Fibroblast of mammary gland (primary cell): ENCODE measurements at regions not wholly inside any gene's neighbourhood (a gene's known extent, or its start where the extent isn't known, plus 50 kb on each side); places are given as distances from the start of the nearest gene placed in this dataset.
A peak's percentile ranks its signal among the peaks of the same experiment; 100 is the strongest.

ENCODE experiments used
- DNase-seq: peaks from one replicate; pipeline ENCODE4 v3.0.0-alpha.2; 2010; ENCODE audit warnings: low read depth
- H3K4me3 ChIP-seq: 2 replicates; pipeline ENCODE4 v1.5.1; 2011; ENCODE audit warnings: low read depth, mild to moderate bottlenecking, low read length, moderate library complexity; ENCODE audit not compliant: control insufficient read depth
- TF ChIP-seq, protein P1 (sequence below): conservative IDR thresholded peaks from 2 replicates; pipeline ENCODE4 v1.5.1; 2011; ENCODE audit warnings: low read depth, low read length, inconsistent platforms; ENCODE audit not compliant: control insufficient read depth, insufficient read depth

DNA sequence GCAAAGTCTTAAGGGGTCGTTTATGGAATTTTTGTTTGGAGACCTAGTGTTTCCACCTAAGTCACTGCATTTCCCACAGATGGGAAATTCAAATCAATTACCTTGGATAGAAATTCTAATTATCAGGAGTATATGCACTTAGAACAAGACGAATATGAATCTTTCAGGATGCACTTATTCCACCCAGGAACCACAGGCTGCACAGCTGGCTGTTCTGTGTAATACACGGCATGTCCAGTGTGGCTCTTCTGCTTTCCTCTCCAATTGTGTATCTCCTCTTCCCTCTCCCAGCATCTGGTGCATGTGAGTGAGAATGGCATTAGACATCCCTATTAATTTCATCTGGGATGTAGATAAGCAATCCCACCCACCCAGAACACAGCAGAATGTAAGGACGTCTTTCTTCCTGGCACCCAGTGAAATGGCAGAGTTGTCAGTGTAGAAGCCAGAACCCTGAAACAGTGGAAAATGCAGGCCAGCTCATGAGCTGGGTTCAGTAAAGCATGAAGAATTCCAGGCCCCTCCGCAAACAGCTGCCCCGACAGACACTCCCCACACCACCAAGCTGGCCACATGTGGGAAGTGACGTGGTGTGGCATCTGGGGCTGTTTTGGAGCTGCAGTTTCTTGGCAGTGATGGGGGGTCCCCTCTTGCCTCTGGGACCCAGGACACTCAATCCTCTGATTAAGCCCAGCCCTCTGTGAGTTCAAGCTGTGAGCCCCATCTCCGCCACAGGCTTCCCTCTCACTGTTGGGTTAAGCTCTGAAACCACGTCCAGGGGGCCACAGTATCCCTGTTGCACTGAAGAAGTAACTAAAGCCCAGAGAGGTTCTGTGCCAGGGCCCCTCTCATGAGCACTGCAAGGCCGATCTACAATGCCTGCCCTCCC lies 180.1 kb upstream of the CST7 start:
- no peak overlapping the region for H3K4me3 ChIP-seq
- DNase-seq, result no peak
- TF ChIP-seq, protein P1, sequence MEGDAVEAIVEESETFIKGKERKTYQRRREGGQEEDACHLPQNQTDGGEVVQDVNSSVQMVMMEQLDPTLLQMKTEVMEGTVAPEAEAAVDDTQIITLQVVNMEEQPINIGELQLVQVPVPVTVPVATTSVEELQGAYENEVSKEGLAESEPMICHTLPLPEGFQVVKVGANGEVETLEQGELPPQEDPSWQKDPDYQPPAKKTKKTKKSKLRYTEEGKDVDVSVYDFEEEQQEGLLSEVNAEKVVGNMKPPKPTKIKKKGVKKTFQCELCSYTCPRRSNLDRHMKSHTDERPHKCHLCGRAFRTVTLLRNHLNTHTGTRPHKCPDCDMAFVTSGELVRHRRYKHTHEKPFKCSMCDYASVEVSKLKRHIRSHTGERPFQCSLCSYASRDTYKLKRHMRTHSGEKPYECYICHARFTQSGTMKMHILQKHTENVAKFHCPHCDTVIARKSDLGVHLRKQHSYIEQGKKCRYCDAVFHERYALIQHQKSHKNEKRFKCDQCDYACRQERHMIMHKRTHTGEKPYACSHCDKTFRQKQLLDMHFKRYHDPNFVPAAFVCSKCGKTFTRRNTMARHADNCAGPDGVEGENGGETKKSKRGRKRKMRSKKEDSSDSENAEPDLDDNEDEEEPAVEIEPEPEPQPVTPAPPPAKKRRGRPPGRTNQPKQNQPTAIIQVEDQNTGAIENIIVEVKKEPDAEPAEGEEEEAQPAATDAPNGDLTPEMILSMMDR, result no peak

DNA sequence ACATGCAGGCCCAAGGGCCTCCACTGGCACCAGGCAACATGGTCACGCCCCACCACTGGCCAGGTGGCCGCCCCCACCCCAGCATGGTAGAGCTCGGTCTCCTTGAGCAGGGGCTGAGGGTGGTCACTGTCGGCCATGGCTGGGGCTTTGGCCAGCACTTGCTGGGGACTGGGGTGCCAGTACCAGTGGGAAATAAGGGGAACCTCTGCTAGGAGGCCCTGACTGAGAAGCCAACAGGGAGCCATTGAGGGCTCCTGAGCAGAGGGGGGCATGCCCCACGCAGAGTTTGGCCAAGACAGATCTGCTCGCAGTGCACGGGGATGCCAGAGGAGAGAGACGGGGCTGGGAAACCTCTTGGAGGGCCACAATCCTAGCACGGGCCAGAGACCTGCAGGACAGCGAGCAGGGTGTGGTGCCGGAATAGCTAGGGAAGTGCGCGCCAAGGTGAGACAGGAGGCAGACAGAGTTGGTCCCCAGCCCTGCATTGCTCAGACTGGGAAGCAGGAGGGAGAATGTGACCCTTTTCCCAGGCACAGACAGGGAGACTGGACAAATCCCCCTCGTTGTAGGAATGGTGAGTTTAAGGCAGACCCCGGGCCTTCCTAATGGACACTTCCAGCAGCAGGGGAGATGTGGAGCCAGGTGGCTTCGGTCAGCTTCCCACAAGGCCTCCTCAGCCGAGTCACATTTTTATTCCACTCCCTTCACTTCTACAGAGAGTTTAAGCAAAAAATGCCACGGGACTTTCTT lies 179.0 kb upstream of the CST7 start:
- TF ChIP-seq, protein P1, result no peak
- no peak overlapping the region for H3K4me3 ChIP-seq
- DNase-seq, result no peak

DNA sequence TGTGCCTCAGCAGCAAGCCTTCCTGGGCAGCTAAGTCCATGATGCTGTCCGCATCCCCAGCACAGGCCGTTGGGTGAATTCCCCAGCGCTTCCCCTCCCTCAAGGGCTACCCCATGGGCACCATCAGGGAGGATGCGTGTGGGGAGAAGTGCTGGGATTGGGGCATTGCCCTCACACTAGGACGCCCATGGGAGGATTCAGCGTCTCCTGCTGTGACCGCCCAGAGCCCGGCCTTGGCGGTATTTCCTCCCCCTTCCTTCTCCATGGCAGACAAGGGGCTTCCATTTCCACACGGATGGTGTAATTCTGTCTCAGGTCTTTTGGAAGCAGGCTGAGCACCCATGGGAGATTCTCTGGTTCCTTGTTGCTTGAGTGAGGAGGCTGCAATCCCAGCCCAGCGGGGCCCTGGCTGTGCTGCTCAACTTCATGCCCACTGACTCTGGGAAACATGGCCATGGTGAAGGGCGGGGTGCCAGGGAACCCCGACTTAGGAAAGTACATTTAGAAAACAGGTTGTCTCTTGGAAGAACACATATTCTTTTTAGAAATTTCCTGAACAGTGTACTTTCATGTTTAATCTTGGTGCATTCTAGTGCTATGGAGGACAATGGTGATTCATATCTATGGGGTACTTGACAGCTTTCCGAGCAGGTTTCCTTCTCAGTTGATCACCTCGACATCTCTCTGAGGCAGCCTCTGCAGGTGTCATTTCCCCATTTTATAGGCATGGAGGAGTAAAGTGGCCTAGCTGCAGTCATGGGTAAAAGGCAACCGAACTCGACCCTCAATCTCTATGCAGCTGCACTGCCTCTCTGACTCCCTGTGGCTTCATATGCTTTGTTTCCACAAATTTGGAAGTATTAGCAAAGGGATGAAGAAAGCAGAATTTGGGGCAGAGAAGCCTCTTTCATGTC lies 178.2 kb upstream of the CST7 start:
- DNase-seq, result no peak
- H3K4me3 ChIP-seq, result no peak overlapping the region
- TF ChIP-seq, protein P1, result no peak

DNA sequence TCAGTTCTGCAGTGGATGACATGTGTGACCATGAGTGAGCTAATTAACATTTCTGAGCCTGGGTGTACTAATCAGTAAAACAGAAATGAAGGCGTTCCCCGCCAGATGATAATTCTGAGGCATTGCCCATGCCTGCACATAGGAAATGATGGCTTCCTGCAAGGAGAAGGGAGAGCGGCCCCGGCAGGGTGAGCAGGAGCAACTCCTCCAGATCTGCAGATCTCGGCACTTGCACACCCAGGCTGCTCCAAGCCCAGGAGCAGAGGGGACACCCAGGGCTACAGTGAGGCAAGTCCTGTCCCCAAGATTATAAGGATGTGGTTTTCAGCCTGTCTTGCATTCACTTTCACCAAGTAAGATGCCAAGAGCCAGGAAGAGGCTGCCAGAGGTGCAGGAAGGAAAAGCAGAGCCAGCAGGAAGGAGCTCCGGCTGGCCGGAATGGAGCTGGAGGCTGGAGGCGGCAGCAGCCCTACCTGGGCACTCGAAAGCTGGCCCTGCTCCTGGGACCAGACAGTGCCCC lies 177.5 kb upstream of the CST7 start:
- H3K4me3 ChIP-seq, result no peak overlapping the region
- no peak for DNase-seq
- TF ChIP-seq, protein P1, result no peak

DNA sequence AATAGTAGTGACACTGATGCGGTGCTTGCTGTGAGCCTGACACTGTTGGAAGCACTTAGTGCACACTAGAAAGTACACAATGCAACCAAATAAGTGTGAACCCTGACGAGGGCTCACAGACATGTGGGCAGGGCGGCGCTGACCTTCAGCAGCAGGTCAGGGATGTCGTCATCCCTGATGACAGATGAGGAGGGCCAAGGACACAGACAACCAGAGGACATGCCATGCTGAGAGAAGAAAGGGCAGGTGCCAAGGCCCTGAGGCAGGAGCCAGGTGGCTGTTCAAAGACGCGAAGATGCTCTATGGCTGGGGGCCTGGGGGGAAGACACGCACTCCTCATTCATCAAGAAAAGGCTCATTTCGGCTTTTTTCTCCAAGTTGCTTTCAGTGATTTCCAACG lies 176.4 kb upstream of the CST7 start:
- no peak overlapping the region for H3K4me3 ChIP-seq
- TF ChIP-seq, protein P1, result no peak
- DNase-seq, result no peak

DNA sequence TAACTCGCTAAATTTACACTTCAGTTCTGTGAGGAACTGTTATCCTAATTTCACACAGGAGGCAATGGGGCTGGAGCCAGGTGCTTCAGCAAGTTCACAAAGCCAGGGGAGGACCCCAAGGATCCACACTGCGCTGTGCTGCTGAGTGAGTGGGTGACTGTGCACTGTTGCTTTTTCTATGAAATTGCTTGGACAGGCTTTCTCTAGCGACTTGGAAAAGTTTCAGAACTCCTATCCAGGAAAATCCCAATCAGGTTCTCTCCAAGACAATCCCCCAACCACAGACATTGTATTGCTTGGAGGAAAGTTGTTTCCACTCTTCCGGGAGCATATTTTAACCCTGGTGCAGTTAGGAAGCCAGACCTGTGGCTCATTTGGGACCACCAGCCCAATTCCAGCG lies 175.9 kb upstream of the CST7 start:
- TF ChIP-seq, protein P1, result no peak
- no peak overlapping the region for H3K4me3 ChIP-seq
- peak; percentile 11 for DNase-seq
